Endothelial cell of umbilical vein (primary cell): ENCODE measurements at regions not wholly inside any gene's neighbourhood (a gene's known extent, or its start where the extent isn't known, plus 50 kb on each side); places are given as distances from the start of the nearest gene placed in this dataset.

ENCODE experiments used
- EZH2 ChIP-seq: IDR thresholded peaks from 2 replicates; pipeline ENCODE4 v1.6.1; 2012; ENCODE audit warnings: borderline replicate concordance, low read depth, mild to moderate bottlenecking, moderate library complexity, low read length, inconsistent platforms; ENCODE audit not compliant: severe bottlenecking
- JUN ChIP-seq: IDR thresholded peaks from 2 replicates; pipeline ENCODE4 v1.6.1; 2011; ENCODE audit warnings: borderline replicate concordance, low read depth; ENCODE audit not compliant: insufficient read length, insufficient read depth
- MYC ChIP-seq: IDR thresholded peaks from one replicate; pipeline ENCODE4 v1.6.1; 2011; ENCODE audit warnings: mild to moderate bottlenecking, low read depth, low read length
- POLR2A ChIP-seq: IDR thresholded peaks from 2 replicates; pipeline ENCODE4 v1.6.1; 2012; ENCODE audit warnings: low read depth, mild to moderate bottlenecking, control low read depth, low read length
- POLR2AphosphoS5 ChIP-seq: IDR thresholded peaks from 2 replicates; pipeline ENCODE4 v1.6.1; 2012; ENCODE audit warnings: low read depth, mild to moderate bottlenecking, control low read depth, low read length, moderate library complexity; ENCODE audit not compliant: insufficient read depth
- TF ChIP-seq, protein P1 (sequence below): IDR thresholded peaks from 2 replicates; pipeline ENCODE4 v1.6.1; 2011; ENCODE audit not compliant: insufficient read depth, insufficient read length
- TF ChIP-seq, protein P2 (sequence below), 2 donors: IDR thresholded peaks; 1 replicate in 1 of 2; 2 replicates in 1 of 2; pipeline ENCODE4 v1.5.1; 2011; ENCODE audit warnings: low read length in 2 of 2, mild to moderate bottlenecking in 2 of 2, moderate library complexity in 2 of 2, control low read depth in 1 of 2, inconsistent platforms in 1 of 2, low read depth in 1 of 2; ENCODE audit not compliant: insufficient read depth in 1 of 2; ENCODE audit errors: extremely low read depth in 1 of 2

DNA sequence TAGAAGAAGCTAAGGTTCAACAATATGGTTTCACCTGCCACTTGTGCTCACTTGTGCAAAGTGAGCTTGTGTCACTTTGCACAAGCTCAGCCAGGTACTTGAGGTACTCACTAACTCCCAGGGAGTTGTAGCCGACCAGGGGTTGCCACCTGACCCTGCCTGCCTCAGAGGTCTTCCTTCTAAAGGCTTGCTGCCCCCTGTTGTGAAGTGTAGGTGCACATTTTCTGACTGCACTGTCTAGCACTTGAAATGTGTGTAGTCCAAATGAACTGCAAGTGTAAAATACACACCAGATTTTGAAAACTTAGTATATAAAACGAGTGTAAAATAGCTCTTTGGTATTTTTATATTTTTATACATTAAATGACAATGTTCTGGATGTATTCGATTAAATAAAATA lies 230.8 kb downstream of the DLEU7 start:
- TF ChIP-seq, protein P1, sequence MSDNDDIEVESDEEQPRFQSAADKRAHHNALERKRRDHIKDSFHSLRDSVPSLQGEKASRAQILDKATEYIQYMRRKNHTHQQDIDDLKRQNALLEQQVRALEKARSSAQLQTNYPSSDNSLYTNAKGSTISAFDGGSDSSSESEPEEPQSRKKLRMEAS = no peak
- TF ChIP-seq, protein P2, sequence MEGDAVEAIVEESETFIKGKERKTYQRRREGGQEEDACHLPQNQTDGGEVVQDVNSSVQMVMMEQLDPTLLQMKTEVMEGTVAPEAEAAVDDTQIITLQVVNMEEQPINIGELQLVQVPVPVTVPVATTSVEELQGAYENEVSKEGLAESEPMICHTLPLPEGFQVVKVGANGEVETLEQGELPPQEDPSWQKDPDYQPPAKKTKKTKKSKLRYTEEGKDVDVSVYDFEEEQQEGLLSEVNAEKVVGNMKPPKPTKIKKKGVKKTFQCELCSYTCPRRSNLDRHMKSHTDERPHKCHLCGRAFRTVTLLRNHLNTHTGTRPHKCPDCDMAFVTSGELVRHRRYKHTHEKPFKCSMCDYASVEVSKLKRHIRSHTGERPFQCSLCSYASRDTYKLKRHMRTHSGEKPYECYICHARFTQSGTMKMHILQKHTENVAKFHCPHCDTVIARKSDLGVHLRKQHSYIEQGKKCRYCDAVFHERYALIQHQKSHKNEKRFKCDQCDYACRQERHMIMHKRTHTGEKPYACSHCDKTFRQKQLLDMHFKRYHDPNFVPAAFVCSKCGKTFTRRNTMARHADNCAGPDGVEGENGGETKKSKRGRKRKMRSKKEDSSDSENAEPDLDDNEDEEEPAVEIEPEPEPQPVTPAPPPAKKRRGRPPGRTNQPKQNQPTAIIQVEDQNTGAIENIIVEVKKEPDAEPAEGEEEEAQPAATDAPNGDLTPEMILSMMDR (IDR thresholded peaks at IDR 0.05; ENCODE audit: extremely low read depth in 1 of 2, insufficient read depth in 1 of 2, low read depth in 1 of 2, low read length in 2 of 2) = no peak
- no peak for TF ChIP-seq EZH2
- no peak for TF ChIP-seq POLR2AphosphoS5
- TF ChIP-seq POLR2A = no peak
- no peak for TF ChIP-seq MYC
- no peak for TF ChIP-seq JUN
